Astrocyte of the cerebellum (primary cell): ENCODE measurements at regions not wholly inside any gene's neighbourhood (a gene's known extent, or its start where the extent isn't known, plus 50 kb on each side); places are given as distances from the start of the nearest gene placed in this dataset.

Experiments
- DNase-seq: peaks from one replicate; pipeline ENCODE4 v3.0.0-alpha.2; 2011; ENCODE audit warnings: low read depth
- H3K4me3 ChIP-seq: 2 replicates; pipeline ENCODE4 v1.5.1; 2011; ENCODE audit warnings: mild to moderate bottlenecking, low read depth, low read length, moderate library complexity
- CTCF ChIP-seq: IDR thresholded peaks from 2 replicates; pipeline ENCODE4 v1.5.1; 2012; ENCODE audit warnings: low read length, low read depth, moderate library complexity, mild to moderate bottlenecking; ENCODE audit errors: missing control alignments
- in situ Hi-C: cut with HindIII; loops from 2 replicates; pipeline ENCODE4 v1.10.0; 2017; ENCODE audit warnings: low sequenced_read_pairs

GRCh38 chr3:152103257-152103656, 165.5 kb upstream of the MBNL1 start:
- DNase-seq, result no peak
- no peak for TF ChIP-seq CTCF
- H3K4me3 ChIP-seq, result no peak overlapping the region
- in situ Hi-C loops, result no loop called here

DNA sequence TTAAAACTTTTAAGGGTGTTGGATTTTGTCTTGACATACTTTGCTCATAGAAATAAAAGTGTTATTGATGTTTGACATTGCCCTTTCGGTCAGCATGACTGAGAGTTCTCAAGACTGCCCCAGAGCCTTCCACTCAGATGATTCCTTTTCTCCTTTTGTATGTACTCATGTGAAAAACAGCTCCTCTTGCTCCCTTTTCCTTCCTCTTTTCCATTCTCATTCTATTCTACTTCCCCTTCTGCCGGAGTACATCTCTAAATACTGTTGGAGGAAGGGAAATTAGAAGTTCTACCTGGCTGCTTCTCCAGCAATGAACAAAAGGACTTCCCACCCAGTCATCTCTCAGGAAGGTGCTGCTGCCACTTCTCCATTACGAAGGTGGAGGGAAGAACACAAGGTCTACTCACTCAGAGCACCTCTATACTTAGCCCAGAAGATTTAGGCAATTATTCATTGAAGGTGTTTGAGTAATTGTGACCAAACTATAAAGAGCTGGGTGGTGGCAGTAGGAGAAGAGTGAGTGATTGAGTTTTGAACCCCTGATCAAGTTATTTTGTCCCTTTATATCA, 163.8 kb upstream of the MBNL1 start:
- in situ Hi-C loops, result no loop called here
- TF ChIP-seq CTCF, result no peak
- DNase-seq, result no peak
- H3K4me3 ChIP-seq, result no peak overlapping the region

GRCh38 chr3:152105446-152105845, 163.3 kb upstream of the MBNL1 start:
- no peak overlapping the region for H3K4me3 ChIP-seq
- in situ Hi-C loops, result no loop called here
- no peak for DNase-seq
- no peak for TF ChIP-seq CTCF

GRCh38 chr3:152109038-152109437, 159.7 kb upstream of the MBNL1 start:
- H3K4me3 ChIP-seq, result no peak overlapping the region
- no peak for TF ChIP-seq CTCF
- no peak for DNase-seq
- in situ Hi-C loops, result no loop called here

- in situ Hi-C loops, result no loop called here
- DNase-seq, result no peak
- TF ChIP-seq CTCF, result no peak
- no peak overlapping the region for H3K4me3 ChIP-seq
Measured at GRCh38 chr3:152113413-152113812, 155.3 kb upstream of the MBNL1 start.

DNA sequence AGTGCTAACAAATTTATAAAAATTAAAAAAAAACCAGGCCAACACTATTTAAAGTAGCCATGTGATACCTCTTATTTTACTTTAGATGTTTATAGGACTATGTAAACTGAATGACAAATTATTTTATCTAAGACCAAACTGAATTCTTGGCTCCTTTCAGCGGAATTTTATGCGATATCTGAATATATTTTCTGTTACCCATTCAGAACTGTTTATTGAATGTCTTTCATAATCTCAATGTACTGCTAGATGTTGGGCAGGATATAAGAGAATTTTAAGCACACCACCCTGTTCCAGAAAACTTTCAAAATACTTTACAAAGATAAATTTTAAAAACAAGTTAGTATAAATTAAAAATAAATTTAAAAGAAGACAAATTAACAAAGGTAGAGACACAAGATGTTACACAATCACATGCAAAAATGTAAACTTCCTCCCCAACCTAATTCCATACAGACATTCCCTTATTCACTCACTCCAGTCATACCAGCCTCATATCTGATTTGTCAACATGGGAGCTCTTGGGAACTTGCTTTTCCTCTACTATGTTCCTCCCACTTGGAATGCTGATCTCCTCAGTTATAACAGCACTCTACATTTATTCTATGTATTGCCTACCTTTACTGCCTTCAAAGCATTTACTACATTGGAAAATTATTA, 154.6 kb upstream of the MBNL1 start:
- in situ Hi-C loops, result no loop called here
- no peak for DNase-seq
- no peak overlapping the region for H3K4me3 ChIP-seq
- no peak for TF ChIP-seq CTCF
